IMR-90 (cell line): ENCODE measurements at regions not wholly inside any gene's neighbourhood (a gene's known extent, or its start where the extent isn't known, plus 50 kb on each side); places are given as distances from the start of the nearest gene placed in this dataset.

Experiments used
- ATAC-seq: fragments of 200-7000 bp; cut with Tn5 transposase; 2 replicates; pipeline ENCODE4 v1.9.1; 2020; ENCODE audit warnings: low read depth, mild to moderate bottlenecking, moderate library complexity
- BruUV-seq: library from RNA; stranded (reverse); fragments of 400-500 nt; replicated peaks from 2 replicates; lab custom pipeline; 2021; lab: Mats Ljungman, UMichigan
- CTCF ChIA-PET: fragments of 300-600 bp; formaldehyde crosslinking; extraction: SDS; loops from one replicate; lab custom pipeline; 2021; ENCODE audit warnings: antibody characterized with exemption; lab: Yijun Ruan, JAX
- POLR2A ChIA-PET: fragments of 300-600 bp; sonication (Branson Sonifier 250); formaldehyde crosslinking; loops from one replicate; lab custom pipeline; 2022; ENCODE audit warnings: antibody characterized with exemption; ENCODE audit not compliant: unreplicated experiment; lab: Charles Lee
- DNase-seq: peaks from one replicate; pipeline ENCODE4 v3.0.0; 2013
- H2AFZ ChIP-seq: replicated peaks from 2 replicates; pipeline ENCODE3; 2013; ENCODE audit warnings: low read length, mild to moderate bottlenecking; ENCODE audit not compliant: poor library complexity
- H2AK5ac ChIP-seq: 2 replicates; pipeline ENCODE4 v1.6.1; 2013; ENCODE audit warnings: low read depth, low read length, inconsistent platforms
- H2AK9ac ChIP-seq: replicated peaks from 2 replicates; pipeline ENCODE3; 2013; ENCODE audit warnings: mild to moderate bottlenecking, low read depth, low read length, moderate library complexity; ENCODE audit not compliant: poor library complexity
- H2BK120ac ChIP-seq: 2 replicates; pipeline ENCODE4 v1.6.1; 2013; ENCODE audit warnings: low read depth, low read length, inconsistent platforms
- H2BK15ac ChIP-seq: 3 replicates; pipeline ENCODE4 v1.6.1; 2013; ENCODE audit warnings: low read depth, low read length, inconsistent platforms
- H2BK20ac ChIP-seq: 2 replicates; pipeline ENCODE4 v1.6.1; 2013; ENCODE audit warnings: low read depth, mild to moderate bottlenecking, inconsistent platforms, low read length, moderate library complexity
- H2BK5ac ChIP-seq: 2 replicates; pipeline ENCODE4 v1.6.1; 2013; ENCODE audit warnings: mild to moderate bottlenecking, low read depth, low read length, inconsistent platforms; ENCODE audit not compliant: poor library complexity, severe bottlenecking
- H3K14ac ChIP-seq: replicated peaks from 2 replicates; pipeline ENCODE4 v1.6.1; 2013; ENCODE audit warnings: low read depth, low read length, inconsistent platforms
- H3K18ac ChIP-seq: 2 replicates; pipeline ENCODE4 v1.6.1; 2013; ENCODE audit warnings: low read depth, low read length, control low read depth
- H3K23ac ChIP-seq: 2 replicates; pipeline ENCODE4 v1.6.1; 2013; ENCODE audit warnings: low read depth, low read length, inconsistent platforms
- H3K27ac ChIP-seq: 2 replicates; pipeline ENCODE4 v1.5.1; 2013; ENCODE audit warnings: mild to moderate bottlenecking, control low read depth, low read length; ENCODE audit not compliant: insufficient read depth
- H3K27me3 ChIP-seq: 2 replicates; pipeline ENCODE4 v1.6.1; 2013; ENCODE audit warnings: low read length; ENCODE audit not compliant: control insufficient read depth, insufficient read depth
- H3K36me3 ChIP-seq: 2 replicates; pipeline ENCODE4 v1.6.1; 2013; ENCODE audit warnings: low read length, mixed read lengths; ENCODE audit not compliant: control insufficient read depth, insufficient read depth
- H3K4ac ChIP-seq: 2 replicates; pipeline ENCODE4 v1.6.1; 2013; ENCODE audit warnings: low read depth, low read length, inconsistent platforms
- H3K4me1 ChIP-seq: 2 replicates; pipeline ENCODE4 v1.6.1; 2013; ENCODE audit warnings: low read length, mixed read lengths; ENCODE audit not compliant: control insufficient read depth, insufficient read depth
- H3K4me2 ChIP-seq: 2 replicates; pipeline ENCODE4 v1.6.1; 2013; ENCODE audit warnings: low read depth, mild to moderate bottlenecking, control low read depth, low read length, moderate library complexity
- H3K4me3 ChIP-seq: 2 replicates; pipeline ENCODE4 v1.5.1; 2013; ENCODE audit warnings: low read depth, mild to moderate bottlenecking, control low read depth, low read length, moderate library complexity; ENCODE audit not compliant: insufficient read depth
- H3K56ac ChIP-seq: 2 replicates; pipeline ENCODE4 v1.6.1; 2013; ENCODE audit warnings: low read length, inconsistent platforms; ENCODE audit not compliant: insufficient read depth; ENCODE audit errors: extremely low read depth
- H3K79me1 ChIP-seq, 2 experiments: 2 replicates each; pipeline ENCODE4 v1.6.1; 2013; ENCODE audit warnings: low read length in 2 of 2, inconsistent platforms in 1 of 2, low read depth in 1 of 2
- H3K9ac ChIP-seq: 2 replicates; pipeline ENCODE4 v1.6.1; 2013; ENCODE audit warnings: low read depth, low read length, control low read depth
- H3K9me1 ChIP-seq: 2 replicates; pipeline ENCODE4 v1.6.1; 2013; ENCODE audit warnings: low read length, inconsistent platforms; ENCODE audit not compliant: insufficient read depth
- H3K9me3 ChIP-seq: 2 replicates; pipeline ENCODE4 v1.6.1; 2013; ENCODE audit warnings: low read length; ENCODE audit not compliant: control insufficient read depth, insufficient read depth
- H4K20me1 ChIP-seq: 2 replicates; pipeline ENCODE4 v1.6.1; 2013; ENCODE audit warnings: low read length, inconsistent platforms; ENCODE audit not compliant: insufficient read depth
- H4K5ac ChIP-seq: 2 replicates; pipeline ENCODE4 v1.6.1; 2013; ENCODE audit warnings: mild to moderate bottlenecking, low read depth, low read length, control low read depth
- H4K8ac ChIP-seq, 2 experiments: 2 replicates each; pipeline ENCODE4 v1.6.1; 2013; ENCODE audit warnings: low read depth in 2 of 2, low read length in 2 of 2, control low read depth in 1 of 2, inconsistent platforms in 1 of 2
- H4K91ac ChIP-seq: 2 replicates; pipeline ENCODE4 v1.6.1; 2013; ENCODE audit warnings: low read depth, low read length, inconsistent platforms; ENCODE audit not compliant: insufficient read depth
- MAZ ChIP-seq: IDR thresholded peaks from 2 replicates; pipeline ENCODE4 v1.6.1; 2012; ENCODE audit warnings: low read depth, mild to moderate bottlenecking, low read length, improper control_type of control experiment, moderate library complexity, borderline replicate concordance
- MXI1 ChIP-seq: IDR thresholded peaks from 2 replicates; pipeline ENCODE4 v1.6.1; 2012; ENCODE audit warnings: low read depth, mild to moderate bottlenecking, low read length, moderate library complexity, borderline replicate concordance
- POLR2A ChIP-seq: IDR thresholded peaks from 2 replicates; pipeline ENCODE4 v1.6.1; 2012; ENCODE audit warnings: mild to moderate bottlenecking, low read depth, low read length
- RAD21 ChIP-seq: IDR thresholded peaks from 2 replicates; pipeline ENCODE4 v1.6.1; 2012; ENCODE audit warnings: low read length, improper control_type of control experiment
- RCOR1 ChIP-seq: IDR thresholded peaks from 2 replicates; pipeline ENCODE4 v1.6.1; 2012; ENCODE audit warnings: mild to moderate bottlenecking, low read length, improper control_type of control experiment; ENCODE audit not compliant: insufficient replicate concordance
- WGBS, 2 experiments: methylation state at CpG; one replicate each; pipeline versions ENCODE4 v1.1.5 to v1.1.7; 2013; ENCODE audit warnings: missing lambda C conversion rate in 2 of 2; ENCODE audit not compliant: insufficient read length in 1 of 2; ENCODE audit errors: extremely low coverage in 2 of 2; 5-methylcytosine and 5-hydroxymethylcytosine counted together
- dilution Hi-C: fragments of 300-500 bp; cut with HindIII; formaldehyde crosslinking; loops from one replicate; pipeline ENCODE4 v1.14.3; 2018; ENCODE audit warnings: low sequenced_read_pairs; ENCODE audit not compliant: unreplicated experiment
- in situ Hi-C: fragments of 300-500 bp; cut with MboI; formaldehyde crosslinking; loops from 3 replicates; pipeline ENCODE4 v1.14.3; 2019; ENCODE audit warnings: low sequenced_read_pairs, inconsistent platforms, mixed read lengths
- intact Hi-C: fragments of 100-400 bp; cut with micrococcal nuclease; formaldehyde crosslinking; loops from 2 replicates; pipeline ENCODE4 v1.10.0; 2022

DNA sequence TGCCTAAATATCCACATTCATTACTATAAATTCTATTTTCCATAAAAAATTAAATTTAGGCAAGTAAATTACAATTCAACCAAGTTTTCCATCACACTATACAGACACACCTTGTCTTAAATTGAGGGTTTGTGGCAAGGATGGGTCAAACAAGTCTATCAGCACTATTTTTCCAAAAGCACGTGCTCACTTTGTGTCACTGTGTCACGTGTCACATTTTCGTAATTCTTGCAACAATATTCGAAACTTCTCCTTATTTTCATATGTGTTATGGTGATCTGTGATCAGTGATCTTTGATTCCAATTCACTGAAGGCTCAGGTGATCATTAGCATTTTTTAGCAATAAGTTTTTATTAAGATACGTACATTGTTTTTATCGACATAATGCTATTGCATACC is 323.3 kb upstream of the CNTN4 start:
- Histone ChIP-seq H3K79me1 (no peaks in the 10 kb centered on the region), H4K5ac (no peak overlapping the region), H4K91ac (no peak overlapping the region), H3K9me3 (peaks cover 3% of the 10 kb centered on the region), H2BK5ac (no peak overlapping the region), H2AK5ac (no peak overlapping the region), H4K8ac (no peak overlapping the region), H3K4me3 (no peak overlapping the region), H3K56ac (no peak overlapping the region), H3K9me1 (no peaks in the 10 kb centered on the region), H2AFZ (no peak overlapping the region), H2BK120ac (no peak overlapping the region), H2AK9ac (no peak overlapping the region), H2BK20ac (no peak overlapping the region), H3K27me3 (no peaks in the 10 kb centered on the region), H4K20me1 (no peaks in the 10 kb centered on the region), H3K9ac (no peak overlapping the region), H3K14ac (no peak overlapping the region), H3K23ac (no peak overlapping the region), H3K4ac (no peak overlapping the region), H3K36me3 (no peaks in the 10 kb centered on the region), H3K27ac (no peak overlapping the region), H3K4me1 (no peaks in the 10 kb centered on the region), H2BK15ac (no peak overlapping the region), H3K18ac (no peak overlapping the region), H3K4me2 (no peak overlapping the region)
- DNase-seq (no peak), ATAC-seq (no peak)
- dilution Hi-C loops (no loop called here), intact Hi-C loops (no loop called here), in situ Hi-C loops (no loop called here)
- no TSS peak for BruUV-seq
- WGBS, 2 experiments: no CpG with 5 or more reads among the region's 6 CpGs
- POLR2A ChIA-PET: no interaction called here
- CTCF ChIA-PET: no interaction called here
- TF ChIP-seq RCOR1 (no peak), MAZ (no peak), RAD21 (no peak), POLR2A (no peak), MXI1 (no peak)
